ENCODE measurements at regions not wholly inside any gene's neighbourhood (a gene's known extent, or its start where the extent isn't known, plus 50 kb on each side); places are given as distances from the start of the nearest gene placed in this dataset.

DNA sequence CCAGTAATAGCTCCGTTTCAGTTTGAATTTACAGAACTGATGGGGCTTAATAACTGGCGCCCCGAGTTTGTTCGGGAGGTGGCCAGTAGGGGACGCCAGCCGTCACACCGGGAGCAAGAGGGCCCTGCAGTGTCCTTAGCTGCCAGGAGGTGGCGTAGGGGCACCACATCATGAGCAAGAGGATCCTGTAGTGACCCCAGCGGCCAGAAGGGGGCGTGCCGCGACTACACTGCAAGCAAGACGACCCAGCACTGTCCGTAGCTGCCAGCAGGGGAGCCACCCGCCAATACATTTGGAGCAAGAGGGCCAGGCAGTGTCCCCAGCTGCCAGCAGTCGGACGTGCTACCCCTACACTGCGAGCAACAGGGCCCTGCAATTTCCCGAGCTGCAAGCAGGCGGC, 663.7 kb upstream of the B3GAT1 start:
- H3K27me3 Mint-ChIP-seq, result no peaks in the 10 kb centered on the region
- H3K4me1 Mint-ChIP-seq, result no peaks in the 10 kb centered on the region
- DNase-seq (peak; percentile 64), ATAC-seq (ENCODE audit: low read depth) (no peak)
- POLR2A ChIA-PET, result no interaction called here
- no peak overlapping the region for H3K27ac Mint-ChIP-seq
- H3K4me3 Mint-ChIP-seq, result no peak overlapping the region
- no peaks in the 10 kb centered on the region for H3K9me3 Mint-ChIP-seq
- no peaks in the 10 kb centered on the region for H3K36me3 Mint-ChIP-seq

DNA sequence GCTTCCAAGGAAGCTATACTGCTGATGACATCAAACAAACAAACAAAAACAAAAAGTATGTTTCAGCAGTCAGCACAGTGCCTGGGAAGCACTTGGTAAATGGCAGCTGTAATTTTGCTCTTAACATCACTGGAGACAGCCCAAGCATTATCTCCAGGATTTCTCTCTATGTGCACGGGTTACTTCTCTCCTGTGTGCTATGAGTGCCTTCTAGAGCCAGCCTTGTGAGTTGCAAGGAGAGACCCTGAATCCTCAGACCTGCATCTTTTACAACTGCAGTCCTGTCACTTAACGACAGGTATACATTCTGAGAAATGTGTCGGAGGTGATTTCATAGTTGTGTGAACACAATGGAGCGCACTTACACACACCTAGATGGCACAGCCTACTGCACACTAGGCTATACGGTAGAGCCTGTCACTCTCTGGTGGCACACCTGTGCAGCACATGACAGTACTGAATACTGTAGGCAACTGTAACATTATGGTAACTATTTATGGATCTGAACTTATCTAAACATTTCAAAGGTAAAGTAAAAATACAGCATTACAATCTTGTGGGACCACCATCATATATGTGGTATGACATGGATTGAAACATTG, 662.5 kb upstream of the B3GAT1 start:
- no peaks in the 10 kb centered on the region for H3K9me3 Mint-ChIP-seq
- POLR2A ChIA-PET, result no interaction called here
- no peak for DNase-seq
- no peak overlapping the region for H3K27ac Mint-ChIP-seq
- no peaks in the 10 kb centered on the region for H3K4me1 Mint-ChIP-seq
- H3K36me3 Mint-ChIP-seq, result no peaks in the 10 kb centered on the region
- no peak for ATAC-seq (ENCODE audit: low read depth)
- H3K27me3 Mint-ChIP-seq, result no peaks in the 10 kb centered on the region
- no peak overlapping the region for H3K4me3 Mint-ChIP-seq

DNA sequence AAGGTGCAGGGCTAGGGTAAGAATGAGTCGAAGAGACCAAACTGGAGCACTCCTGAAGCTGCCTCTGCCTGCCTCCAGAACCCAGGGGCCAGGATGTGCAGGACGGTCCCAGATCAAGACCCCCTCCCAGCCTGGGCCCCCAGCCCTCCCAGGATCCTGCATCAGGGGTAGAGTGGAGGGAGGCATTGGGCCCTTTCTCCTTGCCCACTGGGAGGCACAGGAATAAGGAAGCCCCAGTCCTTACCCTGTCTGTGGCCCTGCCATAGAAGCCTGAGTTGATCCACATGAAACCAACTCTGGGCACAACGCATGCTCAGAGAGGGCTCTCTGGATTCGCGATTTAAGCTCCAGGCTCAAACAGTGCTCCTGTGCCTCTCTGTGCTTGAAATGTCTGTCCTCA, 661.8 kb upstream of the B3GAT1 start:
- H3K27ac Mint-ChIP-seq, result no peak overlapping the region
- ATAC-seq (ENCODE audit: low read depth), result no peak
- no peak for DNase-seq
- POLR2A ChIA-PET, result no interaction called here
- no peaks in the 10 kb centered on the region for H3K4me1 Mint-ChIP-seq
- no peaks in the 10 kb centered on the region for H3K27me3 Mint-ChIP-seq
- no peaks in the 10 kb centered on the region for H3K9me3 Mint-ChIP-seq
- H3K36me3 Mint-ChIP-seq, result no peaks in the 10 kb centered on the region
- no peak overlapping the region for H3K4me3 Mint-ChIP-seq

DNA sequence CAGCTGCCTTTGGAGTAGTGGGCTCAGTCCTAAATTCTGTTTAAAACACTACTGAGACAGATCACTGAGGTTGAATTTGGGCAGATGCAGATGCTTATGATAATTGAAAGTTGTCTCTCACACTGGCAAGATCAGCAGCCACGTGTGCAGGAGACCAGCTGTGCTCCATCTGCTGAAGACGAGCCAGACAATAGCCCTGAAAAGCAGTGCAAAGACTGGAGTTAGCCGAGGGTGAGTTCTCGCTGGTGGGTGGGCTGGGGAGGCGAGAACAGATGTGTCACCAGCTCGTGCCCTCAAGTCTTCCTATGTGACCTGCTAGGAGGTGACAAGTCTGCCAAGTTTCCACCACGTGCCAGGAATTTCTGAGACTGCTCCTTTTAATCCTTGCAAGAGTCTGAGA, 661.3 kb upstream of the B3GAT1 start:
- no peak for ATAC-seq (ENCODE audit: low read depth)
- no peak overlapping the region for H3K27ac Mint-ChIP-seq

DNA sequence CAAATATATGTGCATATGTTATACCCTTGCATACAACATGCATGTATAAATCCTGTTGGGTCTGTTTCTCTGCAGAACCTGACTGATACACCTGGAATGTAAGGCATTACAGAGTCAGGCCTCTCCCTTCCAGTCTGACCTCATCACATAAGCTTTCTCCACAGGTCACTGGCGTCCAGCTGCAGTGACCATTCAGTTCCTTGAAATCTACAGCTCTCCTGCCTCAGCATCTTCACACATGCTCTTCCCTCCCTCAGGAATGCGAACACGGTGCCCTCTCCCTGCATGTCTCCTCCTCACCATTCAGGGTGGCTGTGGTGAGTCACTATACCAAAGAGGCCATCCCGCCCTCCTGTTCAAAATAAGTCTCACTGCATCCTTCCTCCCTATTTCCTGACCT, 657.8 kb upstream of the B3GAT1 start:
- Mint-ChIP-seq H3K9me3 (no peaks in the 10 kb centered on the region), H3K4me3 (no peak overlapping the region), H3K4me1 (no peaks in the 10 kb centered on the region), H3K27ac (no peak overlapping the region), H3K36me3 (no peaks in the 10 kb centered on the region), H3K27me3 (no peaks in the 10 kb centered on the region)
- DNase-seq (no peak), ATAC-seq (ENCODE audit: low read depth) (no peak)
- POLR2A ChIA-PET, result no interaction called here

More for the DNA sequence above, 661.3 kb upstream of the B3GAT1 start:
- Mint-ChIP-seq H3K36me3 (no peaks in the 10 kb centered on the region), H3K27me3 (no peaks in the 10 kb centered on the region), H3K4me1 (no peaks in the 10 kb centered on the region), H3K4me3 (no peak overlapping the region), H3K9me3 (no peaks in the 10 kb centered on the region)
- POLR2A ChIA-PET, result no interaction called here
- DNase-seq, result no peak

DNA sequence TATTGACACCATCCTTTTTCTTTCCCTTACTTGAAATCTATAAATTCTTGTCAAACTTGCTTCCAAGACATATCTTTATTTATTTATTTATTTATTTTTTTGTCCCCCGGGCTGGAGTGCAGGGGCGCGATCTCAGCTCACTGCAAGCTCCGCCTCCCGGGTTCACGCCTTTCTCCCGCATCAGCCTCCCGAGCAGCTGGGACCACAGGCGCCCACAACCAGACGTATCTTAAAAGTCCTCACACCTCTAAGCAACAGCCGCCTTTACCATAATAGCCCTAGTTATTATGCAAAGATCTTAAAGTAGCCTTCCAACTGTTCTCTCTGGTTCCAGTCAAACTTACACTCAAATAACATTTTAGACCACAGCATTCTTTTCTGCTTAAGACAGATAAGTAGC, 657.0 kb upstream of the B3GAT1 start:
- no peak overlapping the region for H3K27ac Mint-ChIP-seq

DNA sequence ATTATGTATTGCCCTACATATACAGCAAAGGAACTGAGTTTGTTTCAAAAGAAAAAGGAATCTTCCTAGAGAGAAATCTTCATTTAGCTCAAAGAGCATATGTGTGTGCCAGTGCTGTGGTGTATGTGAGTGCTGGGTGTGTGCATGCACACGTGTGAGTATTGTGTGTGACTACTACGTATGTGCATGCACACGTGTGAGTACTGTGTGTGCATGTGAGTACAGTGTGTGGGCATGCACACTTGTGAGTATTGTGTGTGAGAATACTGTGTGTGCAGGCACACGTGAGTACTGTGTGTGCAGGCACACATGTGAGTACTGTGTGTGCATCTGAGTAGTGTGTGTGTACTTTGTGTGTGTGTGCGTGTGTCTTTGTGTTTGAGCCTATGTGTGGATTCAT, 651.0 kb upstream of the B3GAT1 start:
- Mint-ChIP-seq H3K27ac (no peak overlapping the region), H3K27me3 (no peaks in the 10 kb centered on the region), H3K9me3 (peaks cover 9% of the 10 kb centered on the region), H3K4me3 (no peak overlapping the region), H3K4me1 (no peaks in the 10 kb centered on the region), H3K36me3 (no peaks in the 10 kb centered on the region)
- no peak for DNase-seq
- ATAC-seq (ENCODE audit: low read depth), result no peak
- POLR2A ChIA-PET, result no interaction called here

More for the DNA sequence above, 657.0 kb upstream of the B3GAT1 start:
- Mint-ChIP-seq H3K4me3 (no peak overlapping the region), H3K36me3 (no peaks in the 10 kb centered on the region), H3K27me3 (no peaks in the 10 kb centered on the region), H3K9me3 (no peaks in the 10 kb centered on the region), H3K4me1 (no peaks in the 10 kb centered on the region)
- ATAC-seq (ENCODE audit: low read depth) (no peak), DNase-seq (no peak)
- POLR2A ChIA-PET, result no interaction called here

DNA sequence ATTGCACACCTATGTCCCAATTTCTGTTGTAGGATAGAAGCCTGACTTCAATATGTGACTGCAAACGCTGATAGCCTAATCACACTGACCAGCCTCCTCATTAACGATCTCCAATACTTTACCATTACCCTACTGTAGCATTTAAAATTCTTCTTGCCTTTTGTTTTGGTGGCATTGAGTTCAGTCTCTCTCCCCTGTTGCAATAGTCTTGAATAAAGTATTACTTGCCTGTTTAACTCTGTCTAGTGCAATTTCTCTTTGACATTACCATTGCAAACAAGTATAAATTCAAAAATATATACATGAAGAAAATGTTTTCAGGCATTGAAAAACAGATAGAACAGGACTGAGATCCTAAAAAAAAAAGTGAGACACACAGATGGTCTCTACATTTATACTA, 649.1 kb upstream of the B3GAT1 start:
- Mint-ChIP-seq H3K4me1 (no peaks in the 10 kb centered on the region), H3K9me3 (peaks cover 9% of the 10 kb centered on the region), H3K27ac (no peak overlapping the region), H3K27me3 (no peaks in the 10 kb centered on the region), H3K36me3 (no peaks in the 10 kb centered on the region), H3K4me3 (no peak overlapping the region)
- POLR2A ChIA-PET, result no interaction called here
- DNase-seq, result no peak
- ATAC-seq (ENCODE audit: low read depth), result no peak

DNA sequence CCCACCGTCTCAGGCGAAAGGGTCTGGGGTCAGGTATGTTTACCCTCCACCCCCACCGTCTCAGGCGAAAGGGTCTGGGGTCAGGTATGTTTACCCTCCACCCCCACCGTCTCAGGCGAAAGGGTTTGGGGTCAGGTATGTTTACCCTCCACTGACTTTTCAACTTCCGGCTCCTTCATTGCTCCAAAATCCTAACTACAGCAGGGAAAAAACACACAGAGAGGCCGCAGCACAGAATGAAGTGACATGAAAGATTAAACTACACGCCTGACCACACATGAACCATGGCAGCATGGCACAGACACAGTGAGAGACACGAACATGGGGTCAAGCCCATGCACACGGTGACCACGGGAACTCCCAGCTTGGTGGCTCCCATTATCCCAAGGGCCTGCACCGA, 634.9 kb upstream of the B3GAT1 start:
- ATAC-seq (ENCODE audit: low read depth) (no peak), DNase-seq (no peak)
- H3K27me3 Mint-ChIP-seq, result no peaks in the 10 kb centered on the region
- no peak overlapping the region for H3K27ac Mint-ChIP-seq
- H3K36me3 Mint-ChIP-seq, result no peaks in the 10 kb centered on the region
- H3K4me3 Mint-ChIP-seq, result no peak overlapping the region
- no peaks in the 10 kb centered on the region for H3K4me1 Mint-ChIP-seq
- no peaks in the 10 kb centered on the region for H3K9me3 Mint-ChIP-seq
- POLR2A ChIA-PET, result no interaction called here

DNA sequence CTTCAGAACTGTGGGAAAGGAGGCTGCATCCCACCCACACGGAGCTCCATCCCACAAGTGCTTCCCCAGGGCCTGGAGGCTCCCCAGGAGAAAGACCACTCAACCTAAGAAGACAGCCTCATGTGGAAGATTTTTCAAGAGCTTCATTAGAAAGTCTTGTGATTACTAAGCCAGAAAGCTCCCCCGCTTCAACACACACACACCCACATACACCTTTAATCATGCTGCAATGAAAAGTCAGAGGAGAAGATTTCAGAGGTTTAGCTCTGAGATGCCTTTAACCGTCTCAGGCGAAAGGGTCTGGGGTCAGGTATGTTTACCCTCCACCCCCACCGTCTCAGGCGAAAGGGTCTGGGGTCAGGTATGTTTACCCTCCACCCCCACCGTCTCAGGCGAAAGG, 634.5 kb upstream of the B3GAT1 start:
- POLR2A ChIA-PET, result no interaction called here
- Mint-ChIP-seq H3K27ac (no peak overlapping the region), H3K4me3 (no peak overlapping the region), H3K9me3 (no peaks in the 10 kb centered on the region), H3K27me3 (no peaks in the 10 kb centered on the region), H3K4me1 (no peaks in the 10 kb centered on the region), H3K36me3 (no peaks in the 10 kb centered on the region)
- DNase-seq (no peak), ATAC-seq (ENCODE audit: low read depth) (no peak)

DNA sequence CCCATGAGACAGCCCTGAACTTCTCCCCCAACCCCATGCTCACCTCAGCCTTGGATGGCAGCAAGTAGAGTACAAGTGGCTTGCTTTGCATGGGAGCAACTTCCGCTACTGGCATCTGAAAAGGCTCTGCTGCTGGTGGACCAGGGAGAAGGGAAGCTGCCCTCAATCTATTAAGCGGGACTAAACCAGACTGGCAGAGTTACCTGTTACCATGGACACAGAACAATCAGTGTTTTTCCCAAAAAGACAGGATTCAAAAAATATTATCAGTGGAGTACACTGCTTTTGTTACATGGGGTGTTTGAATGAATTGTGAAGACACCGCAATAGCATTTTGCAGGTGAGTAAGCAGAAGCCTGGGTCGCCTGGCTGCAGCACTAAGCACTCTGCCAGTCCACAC, 631.4 kb upstream of the B3GAT1 start:
- no peak overlapping the region for H3K27ac Mint-ChIP-seq

DNA sequence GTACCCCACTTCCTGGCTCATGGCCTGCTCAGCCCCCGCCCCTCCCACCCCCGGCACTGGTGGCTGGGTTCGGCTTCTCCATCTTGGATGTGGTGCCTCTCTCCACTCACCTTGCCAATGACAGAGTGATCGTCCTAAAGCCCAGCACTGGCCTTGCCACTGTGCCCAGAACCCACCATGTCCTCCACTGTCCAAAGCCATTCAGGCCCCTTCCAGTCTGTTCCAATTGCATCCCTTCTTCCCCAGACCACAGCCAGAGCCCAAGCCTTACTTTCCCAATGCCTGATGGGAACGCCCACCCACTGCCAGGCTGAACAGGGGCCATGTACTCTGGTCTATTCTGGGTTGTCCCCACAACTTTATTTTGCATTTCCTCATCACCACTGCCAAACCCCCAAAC, 625.8 kb upstream of the B3GAT1 start:
- ATAC-seq (ENCODE audit: low read depth) (no peak), DNase-seq (no peak)
- H3K27ac Mint-ChIP-seq, result no peak overlapping the region
- H3K9me3 Mint-ChIP-seq, result peaks cover 2% of the 10 kb centered on the region
- POLR2A ChIA-PET, result no interaction called here
- no peaks in the 10 kb centered on the region for H3K4me1 Mint-ChIP-seq
- no peaks in the 10 kb centered on the region for H3K36me3 Mint-ChIP-seq
- H3K27me3 Mint-ChIP-seq, result no peaks in the 10 kb centered on the region
- no peak overlapping the region for H3K4me3 Mint-ChIP-seq

More for the DNA sequence above, 631.4 kb upstream of the B3GAT1 start:
- no peak for DNase-seq
- H3K36me3 Mint-ChIP-seq, result no peaks in the 10 kb centered on the region
- ATAC-seq (ENCODE audit: low read depth), result no peak
- no peak overlapping the region for H3K4me3 Mint-ChIP-seq
- no peaks in the 10 kb centered on the region for H3K4me1 Mint-ChIP-seq
- H3K9me3 Mint-ChIP-seq, result no peaks in the 10 kb centered on the region
- H3K27me3 Mint-ChIP-seq, result no peaks in the 10 kb centered on the region
- POLR2A ChIA-PET, result no interaction called here

DNA sequence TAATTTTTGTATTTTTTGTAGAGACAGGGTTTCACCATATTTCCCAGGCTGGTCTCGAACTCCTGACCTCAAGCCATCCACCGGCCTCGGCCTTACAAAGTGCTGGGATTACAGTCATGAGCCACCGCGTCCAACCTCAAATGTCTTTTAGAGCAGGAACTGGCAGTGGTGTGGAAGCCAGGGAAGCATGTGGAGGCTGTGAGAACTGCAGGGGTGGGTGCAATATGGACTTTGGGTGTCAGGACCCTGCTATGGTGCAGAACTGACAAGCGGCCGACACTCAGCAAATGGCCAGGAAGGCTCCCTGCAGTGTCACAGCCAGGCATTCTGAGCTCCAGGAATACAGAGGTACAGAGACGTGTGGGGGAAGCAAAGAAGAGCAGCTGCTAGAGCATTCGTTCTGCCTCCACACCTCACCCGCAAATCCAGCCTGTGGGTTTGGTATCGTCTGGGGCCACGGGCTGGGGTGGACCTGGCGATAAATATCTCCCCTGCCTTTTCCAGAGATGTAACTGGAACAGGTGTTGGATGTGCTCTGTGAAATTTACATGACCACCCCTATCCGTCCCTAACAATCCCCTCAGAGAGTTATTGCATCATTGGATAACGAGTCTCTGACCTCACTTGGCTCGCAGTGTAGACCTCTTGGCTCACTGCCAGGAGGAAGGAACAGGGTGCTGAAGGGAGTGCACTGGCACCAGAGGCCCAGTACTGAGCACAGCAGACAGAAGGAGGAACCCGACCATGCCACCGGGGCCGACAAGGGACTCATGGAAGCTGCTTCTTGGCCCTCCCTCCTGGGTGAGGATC, 624.7 kb upstream of the B3GAT1 start:
- peaks cover 3% of the 10 kb centered on the region for H3K27me3 Mint-ChIP-seq
- no peak overlapping the region for H3K4me3 Mint-ChIP-seq
- peaks cover 2% of the 10 kb centered on the region for H3K9me3 Mint-ChIP-seq
- no peak for ATAC-seq (ENCODE audit: low read depth)
- POLR2A ChIA-PET, result no interaction called here
- no peaks in the 10 kb centered on the region for H3K36me3 Mint-ChIP-seq
- no peak for DNase-seq
- no peak overlapping the region for H3K27ac Mint-ChIP-seq
- H3K4me1 Mint-ChIP-seq, result no peaks in the 10 kb centered on the region

DNA sequence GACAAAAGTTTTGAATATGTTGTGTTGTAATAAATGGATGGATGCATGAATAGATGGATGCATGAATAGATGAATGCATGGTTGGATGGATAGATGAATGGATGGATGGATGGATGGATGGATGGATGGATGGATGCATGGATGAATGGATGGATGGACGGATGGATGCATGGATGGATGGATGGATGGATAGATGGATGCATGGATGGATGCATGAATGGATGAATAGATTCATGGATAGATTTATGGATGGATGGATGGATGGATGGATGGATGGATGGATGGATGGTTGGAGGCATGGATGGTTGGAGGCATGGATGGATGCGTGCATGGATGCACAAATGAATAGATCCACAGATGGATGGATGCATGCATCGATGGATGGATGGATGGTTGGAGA, 623.2 kb upstream of the B3GAT1 start:
- H3K27ac Mint-ChIP-seq, result no peak overlapping the region
- DNase-seq (no peak), ATAC-seq (ENCODE audit: low read depth) (no peak)
- no peak overlapping the region for H3K4me3 Mint-ChIP-seq
- H3K9me3 Mint-ChIP-seq, result peaks cover 2% of the 10 kb centered on the region
- POLR2A ChIA-PET, result no interaction called here
- H3K36me3 Mint-ChIP-seq, result no peaks in the 10 kb centered on the region
- peaks cover 3% of the 10 kb centered on the region for H3K27me3 Mint-ChIP-seq
- no peaks in the 10 kb centered on the region for H3K4me1 Mint-ChIP-seq

Measured in activated naive CD8-positive, alpha-beta T cell treated with anti-CD3 and anti-CD28 coated beads, Interleukin-2, amount 10 ng/mL, durations not matched to agents 7 days and 5 days (primary cell).